ENCODE measurements at regions not wholly inside any gene's neighbourhood (a gene's known extent, or its start where the extent isn't known, plus 50 kb on each side); places are given as distances from the start of the nearest gene placed in this dataset.
A peak's percentile ranks its signal among the peaks of the same experiment; 100 is the strongest.

DNA sequence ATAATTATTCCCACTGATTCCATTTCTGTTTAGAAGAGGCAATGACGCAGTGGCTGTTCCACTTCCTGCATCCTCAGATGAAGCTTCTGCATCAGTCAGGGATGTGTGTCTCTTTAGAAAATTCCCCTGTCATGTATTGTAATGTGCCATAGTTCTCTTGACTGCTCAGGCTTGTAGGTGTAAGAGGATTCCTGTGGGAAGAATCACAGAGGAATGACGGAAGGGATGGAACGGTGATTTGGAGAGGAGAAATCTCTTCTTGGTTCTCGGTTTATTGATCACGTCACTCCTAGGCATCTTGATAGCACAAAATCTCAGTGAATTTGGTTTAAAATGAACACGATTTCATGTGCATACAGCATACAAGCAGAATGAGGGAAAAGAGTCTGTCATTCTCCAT, 69.8 kb upstream of the PRKCQ start:
- Histone ChIP-seq H3K9ac (ENCODE audit: low read depth in 2 of 2, low read length in 2 of 2) (no peak overlapping the region), H3K36me3 (no peaks in the 10 kb centered on the region), H3K4me1 (no peaks in the 10 kb centered on the region), H3K27me3 (no peaks in the 10 kb centered on the region), H3K4me3 (no peak overlapping the region), H3K27ac (no peak overlapping the region), H3K9me3 (no peaks in the 10 kb centered on the region)
- intact Hi-C loops (cut with DNase I): no loop called here
- no peak for DNase-seq
- TF ChIP-seq, protein P1, sequence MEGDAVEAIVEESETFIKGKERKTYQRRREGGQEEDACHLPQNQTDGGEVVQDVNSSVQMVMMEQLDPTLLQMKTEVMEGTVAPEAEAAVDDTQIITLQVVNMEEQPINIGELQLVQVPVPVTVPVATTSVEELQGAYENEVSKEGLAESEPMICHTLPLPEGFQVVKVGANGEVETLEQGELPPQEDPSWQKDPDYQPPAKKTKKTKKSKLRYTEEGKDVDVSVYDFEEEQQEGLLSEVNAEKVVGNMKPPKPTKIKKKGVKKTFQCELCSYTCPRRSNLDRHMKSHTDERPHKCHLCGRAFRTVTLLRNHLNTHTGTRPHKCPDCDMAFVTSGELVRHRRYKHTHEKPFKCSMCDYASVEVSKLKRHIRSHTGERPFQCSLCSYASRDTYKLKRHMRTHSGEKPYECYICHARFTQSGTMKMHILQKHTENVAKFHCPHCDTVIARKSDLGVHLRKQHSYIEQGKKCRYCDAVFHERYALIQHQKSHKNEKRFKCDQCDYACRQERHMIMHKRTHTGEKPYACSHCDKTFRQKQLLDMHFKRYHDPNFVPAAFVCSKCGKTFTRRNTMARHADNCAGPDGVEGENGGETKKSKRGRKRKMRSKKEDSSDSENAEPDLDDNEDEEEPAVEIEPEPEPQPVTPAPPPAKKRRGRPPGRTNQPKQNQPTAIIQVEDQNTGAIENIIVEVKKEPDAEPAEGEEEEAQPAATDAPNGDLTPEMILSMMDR (IDR thresholded peaks at IDR 0.05): no peak

DNA sequence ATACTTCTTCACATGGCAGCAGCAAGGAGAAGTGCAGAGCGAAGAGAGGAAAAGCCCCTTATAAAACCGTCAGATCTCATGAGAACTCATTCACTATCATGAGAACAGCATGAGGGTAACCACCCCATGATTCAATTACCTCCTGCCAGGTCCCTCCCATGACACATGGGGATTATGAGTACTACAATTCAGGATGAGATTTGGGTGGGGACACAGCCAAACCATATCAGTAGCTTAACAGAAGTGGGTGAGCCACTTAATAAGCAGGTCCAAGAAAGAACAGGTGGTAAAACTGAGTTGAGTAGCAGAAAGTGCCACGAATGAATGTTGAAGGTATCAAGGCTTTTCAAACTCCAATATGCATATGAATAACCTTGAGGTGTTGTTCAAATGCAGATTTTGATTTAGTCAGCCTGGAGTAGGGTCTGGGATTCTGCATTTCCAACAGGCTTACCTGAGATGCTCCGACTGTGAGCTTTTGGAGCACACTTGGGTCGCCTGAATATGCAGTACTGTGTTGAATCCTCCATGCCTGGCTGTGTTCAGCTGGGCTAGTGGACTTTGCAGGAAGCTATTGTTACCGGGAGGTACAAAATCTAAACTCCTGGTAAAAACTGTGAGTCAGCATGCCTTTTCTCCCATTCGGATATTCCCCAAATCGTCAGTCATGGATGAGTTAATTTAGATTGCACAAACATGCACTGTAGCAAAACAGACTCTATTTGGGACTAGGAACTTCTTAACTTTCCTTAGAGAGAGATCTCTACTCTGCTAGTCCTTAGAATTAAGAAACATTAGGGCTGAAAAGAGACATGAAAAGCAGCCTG, 69.0 kb upstream of the PRKCQ start:
- Histone ChIP-seq H3K4me1 (no peaks in the 10 kb centered on the region), H3K9ac (ENCODE audit: low read depth in 2 of 2, low read length in 2 of 2) (no peak overlapping the region), H3K27ac (no peak overlapping the region), H3K9me3 (no peaks in the 10 kb centered on the region), H3K4me3 (no peak overlapping the region), H3K27me3 (no peaks in the 10 kb centered on the region), H3K36me3 (no peaks in the 10 kb centered on the region)
- intact Hi-C loops (cut with DNase I): no loop called here
- DNase-seq: no peak
- TF ChIP-seq, protein P1 (IDR thresholded peaks at IDR 0.05): no peak

DNA sequence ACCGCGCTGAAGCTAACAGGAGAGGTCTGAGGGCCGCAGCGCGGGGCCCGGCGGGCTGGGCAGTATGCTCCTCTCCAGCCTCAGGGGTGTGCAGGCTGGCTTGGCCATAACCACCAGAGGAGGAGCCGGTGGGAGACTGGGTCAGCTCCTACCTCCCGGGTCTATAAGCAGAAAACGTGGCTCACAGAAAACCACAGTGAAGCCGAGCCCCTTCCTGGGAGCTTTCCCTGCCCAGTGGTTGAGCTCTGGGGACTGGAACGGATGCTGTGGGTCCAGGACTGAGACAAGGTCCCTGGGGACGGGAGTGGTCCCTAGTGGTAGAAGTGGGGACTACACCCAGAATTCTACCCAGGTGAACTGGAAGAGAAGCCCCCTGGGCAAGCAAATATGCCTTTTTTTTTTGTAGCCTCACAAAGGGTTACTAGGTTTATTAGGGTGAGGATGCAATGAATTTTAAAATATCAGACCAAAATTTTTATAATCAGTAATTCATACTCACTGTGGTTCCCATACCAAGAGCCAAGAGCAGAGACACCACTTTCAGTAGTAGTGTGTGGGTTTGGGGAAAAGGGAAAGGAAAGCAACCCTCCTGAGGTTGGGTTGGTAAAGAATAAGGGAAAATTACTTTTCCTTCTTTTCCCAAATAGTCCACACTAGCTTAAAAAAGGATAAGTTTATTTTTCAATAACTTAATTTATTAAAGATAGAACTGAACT, 67.9 kb upstream of the PRKCQ start:
- Histone ChIP-seq H3K9me3 (no peaks in the 10 kb centered on the region), H3K27ac (no peak overlapping the region), H3K9ac (ENCODE audit: low read depth in 2 of 2, low read length in 2 of 2) (peak overlapping the region in 1 of 2 donors; percentile 12), H3K4me1 (no peaks in the 10 kb centered on the region), H3K27me3 (no peaks in the 10 kb centered on the region), H3K4me3 (no peak overlapping the region), H3K36me3 (no peaks in the 10 kb centered on the region)
- TF ChIP-seq, protein P1 (IDR thresholded peaks at IDR 0.05): peak; percentile 69
- intact Hi-C loops (cut with DNase I): no loop called here
- DNase-seq: peak; percentile 39

DNA sequence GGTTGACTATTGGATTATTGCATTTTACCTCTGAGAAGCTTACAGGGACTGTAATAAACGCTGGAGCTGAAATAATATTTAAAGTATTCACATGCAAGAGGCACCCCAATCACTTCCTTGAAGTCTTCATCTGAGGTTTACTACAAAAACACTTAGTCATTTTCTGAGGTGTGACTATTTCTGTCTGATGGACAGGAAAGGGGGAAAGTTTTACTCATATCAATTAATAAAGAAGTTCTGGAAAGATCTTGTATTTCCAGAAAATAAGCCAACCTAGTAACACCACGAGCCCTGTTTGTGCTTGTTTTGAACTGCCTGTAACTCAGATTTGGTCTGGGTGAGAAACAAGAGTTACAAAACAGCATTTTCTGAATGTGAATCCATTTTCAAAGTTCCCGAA, 63.9 kb upstream of the PRKCQ start:
- no peaks in the 10 kb centered on the region for H3K27me3 ChIP-seq
- no peak overlapping the region for H3K4me3 ChIP-seq
- H3K9me3 ChIP-seq: no peaks in the 10 kb centered on the region
- intact Hi-C loops (cut with DNase I): no loop called here
- no peak overlapping the region for H3K27ac ChIP-seq
- H3K4me1 ChIP-seq: no peaks in the 10 kb centered on the region
- DNase-seq: no peak
- H3K36me3 ChIP-seq: no peaks in the 10 kb centered on the region
- no peak overlapping the region for H3K9ac ChIP-seq (ENCODE audit: low read depth in 2 of 2, low read length in 2 of 2)
- TF ChIP-seq, protein P1 (IDR thresholded peaks at IDR 0.05): no peak

DNA sequence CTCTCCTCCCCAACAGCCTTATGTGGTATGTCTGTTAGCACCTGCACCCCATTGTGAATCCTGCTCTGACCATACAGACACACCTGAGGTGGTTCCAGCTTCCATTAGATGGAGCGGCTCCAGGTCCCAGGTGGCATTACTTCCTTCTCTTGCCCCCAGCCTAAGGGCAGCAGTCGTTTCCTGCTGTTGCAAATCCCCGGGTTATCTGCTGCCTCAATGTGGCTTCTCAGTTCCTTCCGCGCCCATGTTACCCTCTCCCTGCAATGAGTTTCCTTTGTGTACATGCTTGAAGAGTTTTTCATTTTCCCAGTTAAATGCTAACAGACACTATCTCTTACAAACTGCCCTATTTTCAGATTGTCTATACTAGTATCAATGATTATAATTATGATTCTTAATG, 62.8 kb upstream of the PRKCQ start:
- TF ChIP-seq, protein P1 (IDR thresholded peaks at IDR 0.05): no peak
- no peak for DNase-seq
- intact Hi-C loops (cut with DNase I): no loop called here
- no peaks in the 10 kb centered on the region for H3K9me3 ChIP-seq
- no peaks in the 10 kb centered on the region for H3K36me3 ChIP-seq
- H3K27me3 ChIP-seq: no peaks in the 10 kb centered on the region
- H3K4me3 ChIP-seq: no peak overlapping the region
- no peaks in the 10 kb centered on the region for H3K4me1 ChIP-seq
- no peak overlapping the region for H3K9ac ChIP-seq (ENCODE audit: low read depth in 2 of 2, low read length in 2 of 2)
- no peak overlapping the region for H3K27ac ChIP-seq
